Astrocyte of the cerebellum (primary cell): ENCODE measurements at regions not wholly inside any gene's neighbourhood (a gene's known extent, or its start where the extent isn't known, plus 50 kb on each side); places are given as distances from the start of the nearest gene placed in this dataset.

ENCODE experiments used
- DNase-seq: peaks from one replicate; pipeline ENCODE4 v3.0.0-alpha.2; 2011; ENCODE audit warnings: low read depth
- H3K4me3 ChIP-seq: 2 replicates; pipeline ENCODE4 v1.5.1; 2011; ENCODE audit warnings: mild to moderate bottlenecking, low read depth, low read length, moderate library complexity
- CTCF ChIP-seq: IDR thresholded peaks from 2 replicates; pipeline ENCODE4 v1.5.1; 2012; ENCODE audit warnings: low read length, low read depth, moderate library complexity, mild to moderate bottlenecking; ENCODE audit errors: missing control alignments
- in situ Hi-C: cut with HindIII; loops from 2 replicates; pipeline ENCODE4 v1.10.0; 2017; ENCODE audit warnings: low sequenced_read_pairs

GRCh38 chr3:40631341-40631995 lies 106.7 kb downstream of the ZNF621 start:
- no peak for TF ChIP-seq CTCF
- no peak for DNase-seq
- in situ Hi-C loops = no loop called here
- H3K4me3 ChIP-seq = no peak overlapping the region

- DNase-seq = no peak
- no peak for TF ChIP-seq CTCF
- no peak overlapping the region for H3K4me3 ChIP-seq
- in situ Hi-C loops = no loop called here
Measured at GRCh38 chr3:40637906-40638305, 113.1 kb downstream of the ZNF621 start.

- no peak overlapping the region for H3K4me3 ChIP-seq
- no peak for DNase-seq
- in situ Hi-C loops = no loop called here
- TF ChIP-seq CTCF = no peak
Measured at GRCh38 chr3:40639006-40639405, 114.2 kb downstream of the ZNF621 start.

- no peak overlapping the region for H3K4me3 ChIP-seq
- in situ Hi-C loops = no loop called here
- no peak for TF ChIP-seq CTCF
- DNase-seq = no peak
Measured at GRCh38 chr3:40642812-40643211, 118.1 kb downstream of the ZNF621 start.

- DNase-seq = no peak
- TF ChIP-seq CTCF = no peak
- in situ Hi-C loops = no loop called here
- H3K4me3 ChIP-seq = no peak overlapping the region
Measured at GRCh38 chr3:40645883-40646282, 121.1 kb downstream of the ZNF621 start.

GRCh38 chr3:40649346-40649745 lies 124.6 kb downstream of the ZNF621 start:
- in situ Hi-C loops = no loop called here
- no peak for TF ChIP-seq CTCF
- DNase-seq = no peak
- H3K4me3 ChIP-seq = no peak overlapping the region
